ENCODE measurements at regions not wholly inside any gene's neighbourhood (a gene's known extent, or its start where the extent isn't known, plus 50 kb on each side); places are given as distances from the start of the nearest gene placed in this dataset.
"Not testable (repeated sequence)": the region's sequence is repeated elsewhere in the genome, so short reads cannot be mapped to it uniquely, and the experiment has no call there.

GRCh38 chr7:119967221-119967620 is 305.8 kb upstream of the KCND2 start:
- DNase-seq, result no peak
- WGBS, 2 donors, result 51 to 65% methylated on average over 4 of the region's 4 CpGs
- no peak for TF ChIP-seq CTCF (IDR thresholded peaks at IDR 0.05)
- H3K4me1 ChIP-seq, result peaks cover 0 to 5% (median 0%) of the 10 kb centered on the region in 9 donors
- no peaks in the 10 kb centered on the region for H3K27me3 ChIP-seq
- no peak overlapping the region for H3K4me3 ChIP-seq
- intact Hi-C loops (cut with DNase I), result no loop called here
- no peaks in the 10 kb centered on the region for H3K9me3 ChIP-seq
- H3K27ac ChIP-seq, result no peak overlapping the region
- ATAC-seq, result no peak
- H3K36me3 ChIP-seq, result no peaks in the 10 kb centered on the region

GRCh38 chr7:119968411-119968810 is 304.6 kb upstream of the KCND2 start:
- WGBS, 2 donors, result 84 to 94% methylated on average over 3 of the region's 3 CpGs
- intact Hi-C loops (cut with DNase I); H3K9me3 ChIP-seq; H3K27me3 ChIP-seq; ATAC-seq; H3K4me3 ChIP-seq; H3K36me3 ChIP-seq; H3K27ac ChIP-seq; H3K4me1 ChIP-seq; DNase-seq: not testable (repeated sequence)

- intact Hi-C loops (cut with DNase I), result no loop called here
- ATAC-seq, result no peak
- 11 to 31% methylated on average over 1 of the region's 1 CpG for WGBS, 2 donors
- no peak for TF ChIP-seq CTCF (IDR thresholded peaks at IDR 0.05)
- Histone ChIP-seq H3K27me3 (no peaks in the 10 kb centered on the region), H3K4me3 (no peak overlapping the region), H3K9me3 (no peaks in the 10 kb centered on the region), H3K4me1 (no peaks in the 10 kb centered on the region), H3K36me3 (no peaks in the 10 kb centered on the region), H3K27ac (no peak overlapping the region)
- no peak for DNase-seq
Measured at GRCh38 chr7:119969054-119969453, 303.9 kb upstream of the KCND2 start.

- H3K27me3 ChIP-seq, result no peaks in the 10 kb centered on the region
- no peaks in the 10 kb centered on the region for H3K9me3 ChIP-seq
- H3K4me3 ChIP-seq, result no peak overlapping the region
- no peaks in the 10 kb centered on the region for H3K36me3 ChIP-seq
- TF ChIP-seq CTCF (IDR thresholded peaks at IDR 0.05), result no peak
- ATAC-seq (no peak), DNase-seq (no peak)
- WGBS, 2 donors, result 75 to 82% methylated on average over 2 of the region's 2 CpGs
- intact Hi-C loops (cut with DNase I), result no loop called here
- H3K27ac ChIP-seq, result no peak overlapping the region
- H3K4me1 ChIP-seq, result no peaks in the 10 kb centered on the region
Measured at GRCh38 chr7:119969763-119970162, 303.2 kb upstream of the KCND2 start.

GRCh38 chr7:119974972-119975371 is 298.0 kb upstream of the KCND2 start:
- no peaks in the 10 kb centered on the region for H3K36me3 ChIP-seq
- H3K4me1 ChIP-seq, result no peaks in the 10 kb centered on the region
- intact Hi-C loops (cut with DNase I), result no loop called here
- 66 to 74% methylated on average over 1 of the region's 1 CpG for WGBS, 2 donors
- no peak overlapping the region for H3K27ac ChIP-seq
- no peaks in the 10 kb centered on the region for H3K9me3 ChIP-seq
- no peak for TF ChIP-seq CTCF (IDR thresholded peaks at IDR 0.05)
- DNase-seq, result no peak
- ATAC-seq, result no peak
- H3K27me3 ChIP-seq, result no peaks in the 10 kb centered on the region
- no peak overlapping the region for H3K4me3 ChIP-seq

All from heart right ventricle (tissue), 16 donors.